Activated CD4-positive, CD25-positive, alpha-beta regulatory T cell treated with anti-CD3 and anti-CD28 coated beads, Interleukin-2, amount 50 U/mL, for 72 hours (primary cell): ENCODE measurements at regions not wholly inside any gene's neighbourhood (a gene's known extent, or its start where the extent isn't known, plus 50 kb on each side); places are given as distances from the start of the nearest gene placed in this dataset.
"Not testable (repeated sequence)": the region's sequence is repeated elsewhere in the genome, so short reads cannot be mapped to it uniquely, and the experiment has no call there.

ENCODE experiments used
- DNase-seq: peaks from one replicate; pipeline ENCODE4 v3.0.0; 2021

GRCh38 chr5:39779831-39780230 is 355.1 kb upstream of the DAB2 start:
- no peak for DNase-seq

DNA sequence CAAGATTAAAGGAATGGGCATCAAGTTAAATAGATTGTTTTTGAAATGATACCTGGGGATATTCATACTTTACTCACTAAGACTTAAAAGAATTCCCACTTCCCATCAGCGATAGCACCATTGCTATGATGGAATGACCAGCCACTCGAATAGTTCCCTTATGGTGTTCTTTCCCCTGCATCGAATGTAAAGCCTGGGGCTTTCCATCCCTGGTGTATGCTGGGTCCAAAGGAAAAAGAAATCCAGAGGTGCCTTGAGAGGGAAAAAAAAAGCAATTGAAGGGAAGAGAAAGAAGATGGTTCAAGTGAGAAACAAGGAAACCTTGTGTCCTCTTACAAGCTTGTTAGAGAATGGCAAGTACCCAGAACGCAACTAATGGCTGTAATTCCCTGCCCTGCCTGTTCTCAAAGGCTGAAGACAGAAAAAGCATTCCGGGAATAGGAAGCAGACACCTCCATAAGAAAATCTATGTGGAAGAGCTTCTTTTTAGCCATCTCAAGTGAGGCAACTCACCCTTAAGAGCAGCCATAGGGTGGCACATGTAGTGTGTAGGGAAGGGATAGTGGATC is 351.1 kb upstream of the DAB2 start:
- no peak for DNase-seq

DNA sequence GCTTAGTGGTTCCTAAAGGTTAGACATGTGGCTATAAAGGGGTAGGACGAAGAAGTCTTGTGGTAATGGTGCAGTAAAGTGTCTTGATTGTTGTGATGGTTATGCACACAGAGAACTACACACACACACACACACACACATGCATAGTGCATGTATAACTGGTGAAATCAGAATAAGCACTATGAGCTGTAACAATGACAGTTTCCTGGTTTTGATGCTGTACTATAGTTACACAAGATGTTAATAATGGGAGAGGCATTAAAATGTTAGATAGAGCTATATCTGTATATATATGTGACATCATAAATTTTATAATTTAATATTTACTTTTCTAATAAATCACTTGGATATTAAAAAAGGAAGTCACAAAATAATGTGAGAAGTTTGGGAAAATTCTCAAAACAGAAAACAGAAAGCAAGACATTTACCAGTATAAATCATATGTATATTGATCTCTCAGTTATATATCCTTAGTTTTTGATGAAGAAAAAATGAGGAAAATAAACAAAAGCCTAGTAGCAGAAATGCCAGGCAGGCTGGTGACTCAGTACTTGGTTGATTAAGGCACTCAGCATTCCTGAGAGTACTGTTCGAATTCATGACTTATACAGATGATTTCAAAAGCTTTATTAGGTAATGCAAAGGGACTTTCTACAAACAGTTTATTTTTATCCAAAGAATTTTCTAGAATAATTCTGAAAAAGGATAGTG is 350.5 kb upstream of the DAB2 start:
- DNase-seq, result no peak

- no peak for DNase-seq
Observed at GRCh38 chr5:39774605-39775004, 349.8 kb upstream of the DAB2 start.

GRCh38 chr5:39772307-39772706 is 347.5 kb upstream of the DAB2 start:
- DNase-seq, result no peak

DNA sequence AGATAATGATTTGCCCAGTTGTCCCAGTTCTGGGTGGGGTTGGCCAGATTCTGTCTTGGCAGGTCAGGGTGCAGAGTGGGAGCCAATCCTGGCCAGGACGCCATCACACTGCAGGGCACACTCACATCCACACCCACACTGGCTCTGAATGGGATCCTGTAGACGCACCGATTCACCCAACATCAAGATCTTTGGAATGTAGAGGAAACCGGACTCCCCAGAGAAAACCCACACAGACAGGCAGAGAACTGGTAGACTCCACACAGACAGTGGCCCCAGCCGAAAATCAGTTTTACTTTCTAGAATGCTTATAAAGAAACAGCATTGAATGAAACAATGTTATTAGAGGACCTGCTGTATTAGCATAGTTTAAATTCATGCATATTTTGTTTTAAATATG is 343.1 kb upstream of the DAB2 start:
- no peak for DNase-seq

DNA sequence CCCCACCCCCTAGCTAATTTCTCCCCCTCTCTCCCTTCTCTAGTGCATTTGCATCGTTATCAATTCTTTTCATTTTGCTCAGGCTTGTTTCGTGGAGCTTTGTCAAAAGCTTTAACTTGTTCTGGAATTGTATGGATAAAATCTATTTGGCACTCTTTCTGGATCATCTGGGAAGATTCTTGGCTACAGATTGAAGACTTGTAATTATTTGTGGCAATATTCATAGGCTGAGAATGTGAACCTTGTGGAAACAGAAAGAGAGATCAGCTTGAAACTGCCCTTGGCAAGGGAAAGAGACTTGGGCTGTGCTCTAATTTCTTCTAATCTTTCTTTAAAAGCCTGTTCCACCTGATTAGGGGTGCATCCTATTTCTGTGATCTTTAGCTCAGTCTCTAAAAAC is 340.6 kb upstream of the DAB2 start:
- no peak for DNase-seq

DNA sequence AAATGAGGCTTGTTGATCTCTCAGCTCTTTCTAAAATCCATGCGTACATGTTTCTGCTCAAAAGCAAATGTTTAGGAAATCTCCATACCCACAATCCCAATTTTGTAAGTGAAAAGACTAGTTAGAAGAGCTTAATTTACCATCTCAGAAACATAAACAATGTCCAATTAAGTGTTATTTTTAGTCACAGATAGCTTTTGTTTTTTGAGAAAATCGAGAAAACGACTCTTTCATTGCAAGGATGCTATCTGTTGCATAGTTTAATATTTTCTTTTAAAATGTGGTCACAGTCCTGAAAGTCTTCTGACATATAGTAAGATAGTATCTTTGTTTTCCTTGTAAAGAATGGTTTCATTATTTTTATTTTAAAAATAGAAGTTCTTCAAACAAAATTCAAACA is 338.0 kb upstream of the DAB2 start:
- DNase-seq, result no peak

DNA sequence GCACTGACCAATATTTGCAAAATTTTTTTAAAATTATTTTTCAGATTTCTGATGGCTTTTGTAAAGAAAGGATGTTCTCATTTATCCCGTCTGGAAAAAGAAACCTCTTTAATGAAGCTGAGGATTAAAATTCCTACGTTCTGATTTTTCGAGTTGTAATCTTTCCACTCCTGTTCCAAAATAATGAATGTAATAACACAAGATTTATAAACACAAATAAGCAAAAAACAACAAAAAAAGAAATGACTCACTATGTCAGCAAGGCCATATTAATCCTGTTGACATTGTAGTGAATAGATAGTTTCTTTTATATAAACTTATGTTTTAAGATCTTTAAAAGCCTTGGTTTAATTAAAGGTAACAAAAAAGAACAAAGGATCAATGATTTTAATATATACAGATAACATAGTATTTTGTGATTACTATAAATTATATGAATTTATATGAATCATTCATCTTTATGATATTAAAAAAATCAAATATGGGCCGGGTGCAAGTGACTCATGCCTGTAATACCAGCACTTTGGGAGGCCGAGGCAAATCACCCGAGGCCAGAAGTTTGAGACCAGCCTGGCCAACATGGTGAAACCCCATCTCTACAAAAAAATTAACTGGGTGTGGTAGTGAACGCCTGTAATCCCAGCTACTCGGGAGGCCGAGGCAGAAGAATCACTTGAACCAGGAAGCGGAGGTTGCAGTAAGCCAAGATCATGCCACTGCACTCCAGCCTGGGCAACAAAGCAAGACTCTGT is 336.6 kb upstream of the DAB2 start:
- DNase-seq, result no peak

DNA sequence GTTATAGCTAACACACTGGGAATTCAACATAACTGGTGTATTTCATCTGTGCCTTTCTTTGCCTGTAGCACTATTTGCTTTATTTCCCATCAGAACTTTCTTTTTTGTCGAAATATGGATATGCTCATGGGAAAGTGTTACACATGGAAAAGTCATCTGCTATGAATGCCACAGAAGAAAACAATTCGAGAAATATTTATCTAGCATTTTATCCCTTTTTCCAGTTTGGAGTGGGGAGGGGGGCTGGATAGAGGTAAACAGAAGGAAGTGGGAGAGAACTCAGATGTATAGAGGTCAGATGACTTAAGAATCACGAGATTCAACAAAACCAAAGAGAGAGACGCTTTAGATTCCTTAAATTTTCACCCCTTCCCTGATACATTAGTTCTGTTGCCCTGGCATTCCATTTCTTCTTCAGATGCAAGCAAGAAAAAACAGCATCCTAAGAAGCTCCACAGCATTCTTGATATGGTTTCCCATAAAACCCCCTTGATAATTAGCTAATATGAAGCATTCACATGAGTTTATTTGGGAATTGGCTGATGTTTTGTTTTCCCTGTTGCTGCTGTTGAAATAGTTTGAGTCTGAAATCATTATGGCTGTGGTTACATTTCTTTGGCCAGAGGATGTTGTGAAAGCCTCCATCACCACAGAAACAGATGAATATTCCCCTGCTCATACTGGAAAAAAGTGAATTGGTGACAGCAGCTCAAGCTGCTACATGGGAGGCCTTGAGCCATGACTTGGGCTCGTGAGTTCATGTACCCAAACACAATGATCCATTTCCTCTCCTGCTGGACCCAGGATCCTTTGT is 335.8 kb upstream of the DAB2 start:
- DNase-seq, result no peak

- no peak for DNase-seq
Observed at GRCh38 chr5:39759701-39760100, 334.9 kb upstream of the DAB2 start.

DNA sequence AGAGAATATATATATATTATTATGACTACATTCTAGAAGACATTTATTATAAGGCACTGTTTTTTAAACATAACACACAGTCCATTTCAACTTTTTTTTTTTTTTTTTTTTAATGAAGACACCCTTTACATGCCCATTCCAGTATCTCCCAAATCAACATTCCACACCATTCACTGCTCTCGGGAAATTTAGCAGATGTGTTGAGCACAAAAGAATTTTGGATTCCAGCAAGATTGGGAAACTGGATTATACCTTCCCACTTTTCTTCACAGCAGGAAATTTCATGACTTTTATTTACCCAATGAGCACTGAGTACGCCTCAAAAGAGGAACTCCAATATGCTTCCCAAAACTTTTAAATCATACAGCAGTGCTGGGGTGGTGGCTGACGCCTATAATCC is 333.6 kb upstream of the DAB2 start:
- DNase-seq, result no peak

DNA sequence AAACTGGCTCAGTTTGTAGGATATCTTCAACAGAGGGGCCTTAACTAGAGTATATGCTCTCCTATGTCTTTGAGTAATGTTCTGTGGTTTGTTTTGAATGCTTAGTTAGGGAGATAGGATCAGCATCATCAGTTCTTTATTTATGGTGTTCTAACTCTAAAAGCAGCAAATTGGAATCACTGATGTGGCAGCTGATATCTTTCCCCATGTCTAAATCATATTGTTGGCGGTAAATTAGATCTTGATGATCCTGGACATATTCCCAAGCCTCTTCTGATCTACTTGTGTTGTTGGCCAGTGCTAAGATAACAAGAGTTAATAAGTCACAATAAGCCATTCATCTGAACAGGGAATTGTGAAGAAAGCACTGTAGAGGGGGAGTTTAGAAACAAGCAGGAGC is 332.4 kb upstream of the DAB2 start:
- DNase-seq, result no peak

DNA sequence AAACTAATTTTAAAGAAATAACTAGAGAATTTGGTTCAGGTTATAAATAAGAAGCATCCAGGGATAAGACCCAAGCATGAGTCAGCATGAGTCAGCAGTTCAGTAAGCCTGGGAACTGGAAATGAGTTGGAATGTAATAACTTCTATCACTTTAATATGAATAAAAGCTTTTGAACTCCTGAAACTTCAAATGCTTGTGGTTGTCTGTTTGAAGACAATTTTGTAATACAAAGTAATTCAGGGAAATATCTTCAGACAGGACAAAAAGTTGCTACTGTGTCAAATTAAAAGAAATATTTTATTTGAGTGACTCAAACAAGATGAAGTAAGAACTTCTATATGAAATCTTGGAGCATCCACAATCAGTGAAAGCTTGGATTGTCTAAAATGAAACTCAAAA is 331.2 kb upstream of the DAB2 start:
- no peak for DNase-seq

- no peak for DNase-seq
Observed at GRCh38 chr5:39755452-39755851, 330.7 kb upstream of the DAB2 start.

DNA sequence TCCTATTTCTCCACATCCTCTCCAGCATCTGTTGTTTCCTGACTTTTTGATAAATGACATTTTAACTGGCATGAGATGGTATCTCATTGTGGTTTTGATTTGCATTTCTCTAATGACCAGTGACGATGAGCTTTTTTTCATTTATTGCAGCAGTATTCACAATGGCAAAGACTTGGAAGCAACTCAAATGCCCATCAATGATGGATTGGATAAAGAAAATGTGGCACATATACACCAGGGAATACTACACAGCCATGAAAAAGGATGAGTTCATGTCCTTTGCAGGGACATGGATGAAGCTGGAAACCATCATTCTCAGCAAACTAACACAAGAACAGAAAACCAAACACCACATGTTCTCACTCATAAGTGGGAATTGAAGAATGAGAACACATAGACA is 329.0 kb upstream of the DAB2 start:
- not testable (repeated sequence) for DNase-seq

DNA sequence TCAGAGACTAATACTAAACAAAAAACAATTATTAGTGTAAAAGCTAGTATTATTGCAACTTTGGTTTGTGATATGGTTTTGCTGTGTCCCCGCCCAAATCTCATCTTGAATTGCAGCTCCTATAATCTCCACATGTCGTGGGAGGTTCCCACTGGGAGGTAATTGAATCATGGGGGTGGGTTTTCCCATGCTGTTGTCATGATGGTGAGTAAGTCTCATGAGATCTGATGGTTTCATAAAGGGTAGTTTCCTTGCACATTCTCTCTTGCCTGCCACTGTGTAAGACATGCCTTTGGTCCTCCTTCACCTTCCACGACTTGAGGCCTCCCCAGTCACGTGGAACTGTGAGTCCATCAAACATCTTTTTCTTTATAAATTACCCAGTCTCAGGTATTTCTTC is 325.9 kb upstream of the DAB2 start:
- no peak for DNase-seq

DNA sequence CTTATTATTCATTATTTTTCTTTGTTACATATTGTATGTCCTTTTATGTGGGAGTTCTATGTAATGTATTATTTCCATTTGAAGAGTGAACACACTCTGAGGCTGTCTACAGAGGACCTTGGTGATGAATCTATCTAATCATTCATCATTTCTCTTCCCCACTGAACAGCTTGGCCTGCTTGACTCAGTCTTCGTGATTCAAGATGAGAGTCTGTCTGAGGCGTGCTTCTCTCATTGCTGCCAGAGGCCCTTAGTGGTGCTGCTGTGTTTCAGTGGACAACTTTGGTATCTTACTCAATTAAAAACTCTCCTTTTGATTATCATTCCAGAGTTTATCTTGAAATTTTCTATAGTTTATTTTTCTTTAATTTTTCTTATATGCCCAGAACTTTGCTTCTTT is 318.1 kb upstream of the DAB2 start:
- no peak for DNase-seq

DNA sequence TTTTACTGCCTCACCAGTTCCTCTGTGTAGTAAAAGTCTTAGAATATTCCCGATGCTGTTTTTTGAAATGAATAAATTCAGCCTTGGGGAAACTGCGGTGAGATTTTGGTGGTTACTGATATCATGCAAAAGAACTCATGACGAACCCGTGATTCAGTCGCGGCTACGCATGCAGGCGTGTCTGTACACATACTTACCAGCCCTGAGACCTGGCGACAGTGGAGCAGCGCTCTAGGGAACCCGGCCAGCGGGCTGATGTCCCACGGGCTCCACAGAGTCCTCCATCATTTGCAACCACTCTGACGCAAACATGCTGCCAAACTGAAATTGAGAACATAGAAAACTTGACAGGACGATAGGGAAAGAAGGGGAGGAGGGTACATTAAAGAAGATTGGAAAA is 315.6 kb upstream of the DAB2 start:
- DNase-seq, result no peak

GRCh38 chr5:39732166-39732565 is 307.4 kb upstream of the DAB2 start:
- DNase-seq, result no peak

- DNase-seq, result no peak
Observed at GRCh38 chr5:39730699-39731098, 305.9 kb upstream of the DAB2 start.

- DNase-seq, result no peak
Observed at GRCh38 chr5:39730006-39730405, 305.2 kb upstream of the DAB2 start.

- DNase-seq, result no peak
Observed at GRCh38 chr5:39726467-39726866, 301.7 kb upstream of the DAB2 start.

DNA sequence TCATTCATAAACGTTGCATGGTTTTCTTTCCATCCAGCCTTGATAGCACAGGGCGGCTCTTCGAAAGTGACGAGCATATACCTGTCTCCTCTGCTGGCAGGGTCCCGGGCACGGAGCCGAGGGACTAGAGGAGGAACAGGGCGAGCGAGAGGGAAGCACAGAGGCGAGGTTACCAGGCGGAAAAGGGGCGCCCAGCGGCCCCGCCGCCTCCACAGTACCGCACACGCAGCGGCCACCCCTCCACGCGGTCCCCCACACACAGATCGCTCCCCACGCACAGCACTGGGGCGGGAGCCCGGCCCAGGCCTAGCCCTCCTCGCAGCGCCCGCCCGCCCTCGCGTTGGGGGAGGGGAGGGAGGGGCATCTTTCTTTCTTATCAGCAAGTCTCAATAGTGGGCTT is 296.6 kb upstream of the DAB2 start:
- no peak for DNase-seq
